Mesothelial cell of epicardium (in vitro differentiated cells): ENCODE measurements at regions not wholly inside any gene's neighbourhood (a gene's known extent, or its start where the extent isn't known, plus 50 kb on each side); places are given as distances from the start of the nearest gene placed in this dataset.

ENCODE experiments used
- DNase-seq, 2 experiments: peaks; one replicate each; pipeline ENCODE4 v3.0.0; 2021; ENCODE audit warnings: low spot score in 2 of 2; ENCODE audit not compliant: unreplicated experiment in 2 of 2
- H3K27ac Mint-ChIP-seq: 2 replicates; pipeline ENCODE4 v1.8.0; 2021; ENCODE audit warnings: mixed read lengths
- H3K27me3 Mint-ChIP-seq: 2 replicates; pipeline ENCODE4 v1.8.0; 2021; ENCODE audit warnings: low read depth, mixed read lengths
- H3K36me3 Mint-ChIP-seq: 2 replicates; pipeline ENCODE4 v1.8.0; 2021; ENCODE audit warnings: mixed read lengths
- H3K4me1 Mint-ChIP-seq: 2 replicates; pipeline ENCODE4 v1.8.0; 2021; ENCODE audit warnings: mixed read lengths
- H3K4me3 Mint-ChIP-seq: 2 replicates; pipeline ENCODE4 v1.8.0; 2021; ENCODE audit warnings: mild to moderate bottlenecking, moderate library complexity, mixed read lengths
- H3K9me3 Mint-ChIP-seq: 2 replicates; pipeline ENCODE4 v1.8.0; 2021; ENCODE audit warnings: mixed read lengths
- TF ChIP-seq, protein P1 (sequence below): fragments of 200-600 bp; sonication (generic); IDR thresholded peaks from one replicate; pipeline ENCODE4 v1.5.0; 2021; ENCODE audit warnings: antibody characterized with exemption; ENCODE audit not compliant: unreplicated experiment

DNA sequence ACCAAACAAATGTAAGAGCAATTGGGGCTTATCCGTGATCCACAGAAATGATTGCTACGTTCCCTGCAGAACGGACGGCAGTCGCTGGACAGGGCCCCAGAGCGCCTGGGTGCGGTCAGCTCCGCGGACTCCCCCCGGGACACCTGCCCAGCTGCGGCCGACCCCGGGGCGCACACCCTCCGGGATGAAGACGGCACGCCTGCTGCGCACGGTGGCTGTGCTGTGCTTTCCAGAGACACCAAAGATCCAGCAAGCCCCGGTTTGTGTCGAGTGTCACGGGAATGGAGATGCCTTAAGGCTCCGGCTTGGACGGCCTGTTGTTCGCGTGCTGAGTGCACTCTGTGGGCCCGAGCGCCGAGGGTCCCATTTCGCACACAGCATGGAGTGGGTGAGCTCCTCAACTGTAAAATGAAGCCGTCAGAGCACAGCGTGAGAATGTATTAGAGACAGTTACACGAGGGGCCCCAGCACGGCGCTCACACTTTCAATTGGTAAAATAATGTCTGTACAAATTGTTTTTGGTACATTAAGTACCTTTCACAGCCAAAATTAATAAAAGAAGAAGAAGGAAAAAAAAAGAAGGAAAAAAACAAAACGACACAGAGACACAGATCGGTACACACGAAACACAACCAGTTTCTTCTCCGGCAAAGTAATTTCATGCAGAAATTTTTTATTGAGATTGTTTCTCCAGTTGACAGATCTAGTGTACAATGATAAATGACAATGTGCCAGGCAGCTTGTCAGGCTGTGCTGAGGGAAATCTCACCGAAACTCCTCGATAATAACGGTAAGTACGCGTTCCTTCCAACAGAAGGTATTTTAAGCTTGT, 615.8 kb upstream of the SALL3 start:
- H3K27me3 Mint-ChIP-seq, result peaks cover 24% of the 10 kb centered on the region
- H3K4me3 Mint-ChIP-seq, result no peak overlapping the region
- TF ChIP-seq, protein P1, sequence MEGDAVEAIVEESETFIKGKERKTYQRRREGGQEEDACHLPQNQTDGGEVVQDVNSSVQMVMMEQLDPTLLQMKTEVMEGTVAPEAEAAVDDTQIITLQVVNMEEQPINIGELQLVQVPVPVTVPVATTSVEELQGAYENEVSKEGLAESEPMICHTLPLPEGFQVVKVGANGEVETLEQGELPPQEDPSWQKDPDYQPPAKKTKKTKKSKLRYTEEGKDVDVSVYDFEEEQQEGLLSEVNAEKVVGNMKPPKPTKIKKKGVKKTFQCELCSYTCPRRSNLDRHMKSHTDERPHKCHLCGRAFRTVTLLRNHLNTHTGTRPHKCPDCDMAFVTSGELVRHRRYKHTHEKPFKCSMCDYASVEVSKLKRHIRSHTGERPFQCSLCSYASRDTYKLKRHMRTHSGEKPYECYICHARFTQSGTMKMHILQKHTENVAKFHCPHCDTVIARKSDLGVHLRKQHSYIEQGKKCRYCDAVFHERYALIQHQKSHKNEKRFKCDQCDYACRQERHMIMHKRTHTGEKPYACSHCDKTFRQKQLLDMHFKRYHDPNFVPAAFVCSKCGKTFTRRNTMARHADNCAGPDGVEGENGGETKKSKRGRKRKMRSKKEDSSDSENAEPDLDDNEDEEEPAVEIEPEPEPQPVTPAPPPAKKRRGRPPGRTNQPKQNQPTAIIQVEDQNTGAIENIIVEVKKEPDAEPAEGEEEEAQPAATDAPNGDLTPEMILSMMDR, result no peak
- H3K9me3 Mint-ChIP-seq, result no peaks in the 10 kb centered on the region
- DNase-seq, result no peak
- H3K4me1 Mint-ChIP-seq, result no peaks in the 10 kb centered on the region
- no peak overlapping the region for H3K27ac Mint-ChIP-seq
- H3K36me3 Mint-ChIP-seq, result no peaks in the 10 kb centered on the region

- Mint-ChIP-seq H3K9me3 (no peaks in the 10 kb centered on the region), H3K27me3 (peaks cover 24% of the 10 kb centered on the region), H3K4me1 (no peaks in the 10 kb centered on the region)
Measured at GRCh38 chr18:78364388-78364960, 615.1 kb upstream of the SALL3 start.

GRCh38 chr18:78367996-78368395, 611.6 kb upstream of the SALL3 start:
- H3K27ac Mint-ChIP-seq, result no peak overlapping the region
- TF ChIP-seq, protein P1, result no peak
- H3K4me3 Mint-ChIP-seq, result no peak overlapping the region
- H3K27me3 Mint-ChIP-seq, result peaks cover 16% of the 10 kb centered on the region
- H3K4me1 Mint-ChIP-seq, result no peaks in the 10 kb centered on the region
- no peak for DNase-seq
- no peaks in the 10 kb centered on the region for H3K9me3 Mint-ChIP-seq
- H3K36me3 Mint-ChIP-seq, result no peaks in the 10 kb centered on the region

More at GRCh38 chr18:78364388-78364960, 615.1 kb upstream of the SALL3 start:
- Mint-ChIP-seq H3K27ac (no peak overlapping the region), H3K4me3 (no peak overlapping the region), H3K36me3 (no peaks in the 10 kb centered on the region)
- TF ChIP-seq, protein P1, result no peak
- no peak for DNase-seq

DNA sequence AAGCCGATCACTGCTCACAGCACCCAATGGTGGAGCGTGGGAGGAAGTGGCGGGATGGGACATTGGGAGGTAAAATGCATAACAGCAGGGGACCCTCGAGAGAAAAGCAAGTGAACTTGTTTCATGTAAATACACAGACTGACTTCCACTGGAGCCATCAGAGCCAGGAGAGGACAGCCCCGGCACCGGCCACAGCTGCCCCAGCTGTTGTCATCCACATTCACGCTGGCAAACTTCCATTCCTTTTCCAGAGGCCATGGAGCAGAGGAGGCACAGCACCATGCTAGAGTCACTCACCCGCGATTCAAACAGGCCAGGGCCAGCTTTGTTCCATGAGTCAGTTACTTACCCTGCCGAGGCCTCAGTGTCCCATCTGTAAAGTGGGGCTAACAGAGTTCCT, 610.9 kb upstream of the SALL3 start:
- Mint-ChIP-seq H3K9me3 (no peaks in the 10 kb centered on the region), H3K4me1 (no peaks in the 10 kb centered on the region), H3K27me3 (peaks cover 12% of the 10 kb centered on the region), H3K36me3 (no peaks in the 10 kb centered on the region), H3K4me3 (no peak overlapping the region), H3K27ac (no peak overlapping the region)
- DNase-seq, result no peak
- TF ChIP-seq, protein P1, result no peak

- DNase-seq, result no peak
- TF ChIP-seq, protein P1, result no peak
- H3K27me3 Mint-ChIP-seq, result peaks cover 25% of the 10 kb centered on the region
- H3K4me1 Mint-ChIP-seq, result no peaks in the 10 kb centered on the region
- H3K9me3 Mint-ChIP-seq, result no peaks in the 10 kb centered on the region
- no peak overlapping the region for H3K4me3 Mint-ChIP-seq
- no peaks in the 10 kb centered on the region for H3K36me3 Mint-ChIP-seq
- no peak overlapping the region for H3K27ac Mint-ChIP-seq
Measured at GRCh38 chr18:78376046-78376445, 603.6 kb upstream of the SALL3 start.
